Hematopoietic multipotent progenitor cell (in vitro differentiated cells): ENCODE measurements at regions not wholly inside any gene's neighbourhood (a gene's known extent, or its start where the extent isn't known, plus 50 kb on each side); places are given as distances from the start of the nearest gene placed in this dataset.

Source experiments
- DNase-seq, 3 donors: peaks; one replicate each; pipeline ENCODE4 v3.0.0-alpha.2; 2011 to 2015; ENCODE audit warnings: low read depth in 2 of 3, low spot score in 2 of 3

GRCh38 chr2:120401275-120402066, 55.5 kb downstream of the INHBB start:
- no peak for DNase-seq

DNA sequence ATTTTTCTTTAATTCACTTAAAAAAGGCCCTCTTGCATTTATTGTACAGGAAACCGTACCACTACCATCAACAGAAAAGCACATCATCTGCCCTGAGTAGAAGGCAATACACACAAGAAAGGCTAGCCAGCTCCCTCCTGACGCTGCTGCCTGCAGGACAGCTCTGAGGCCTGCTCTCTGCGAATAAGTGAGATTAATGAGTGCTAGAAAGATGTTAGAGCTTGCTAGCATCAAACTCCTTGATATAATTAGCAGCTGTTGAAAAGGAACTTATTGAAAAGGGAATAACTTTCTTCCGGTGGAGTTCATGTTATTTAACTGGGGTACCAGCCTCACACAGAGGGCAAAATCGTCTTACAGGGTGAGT, 56.1 kb downstream of the INHBB start:
- DNase-seq = no peak

DNA sequence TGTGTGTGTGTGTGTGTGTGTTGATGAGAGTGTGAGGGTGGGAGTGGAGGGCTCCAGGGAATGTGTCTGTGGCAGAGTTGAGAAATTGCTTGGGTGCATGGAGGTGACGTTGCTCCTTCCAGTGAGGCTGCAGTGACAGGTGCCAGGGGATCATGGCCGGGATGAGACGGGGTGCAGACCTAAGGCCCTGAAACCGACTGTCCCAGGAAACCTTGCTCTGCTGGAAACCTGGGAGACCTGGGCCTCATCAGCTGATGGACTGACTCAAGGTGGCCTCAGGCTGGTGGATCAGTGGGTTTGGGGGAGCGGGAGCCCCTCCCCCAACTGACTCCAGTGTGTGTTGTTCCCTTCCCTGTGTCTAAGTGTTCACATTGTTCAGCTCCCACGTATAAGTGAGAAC, 56.6 kb downstream of the INHBB start:
- DNase-seq = no peak

DNA sequence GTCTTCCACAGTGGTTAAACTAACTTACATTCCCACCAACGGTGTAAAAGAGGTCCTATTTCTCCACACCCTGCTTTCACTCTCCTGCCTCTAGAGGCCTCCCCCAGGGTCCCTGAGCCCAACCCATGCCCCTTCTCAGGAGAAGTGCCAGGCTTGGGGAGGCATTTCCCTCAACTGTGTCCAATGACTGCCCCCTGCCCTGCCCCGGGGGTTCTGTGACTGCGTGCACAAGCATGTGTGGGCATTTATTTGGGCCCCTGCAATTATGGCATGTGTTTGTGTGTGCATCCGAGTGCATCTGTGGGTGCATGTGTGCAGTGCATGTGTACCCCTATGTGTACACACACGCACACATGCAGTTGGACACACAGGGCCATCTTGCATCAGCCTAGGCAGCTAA, 57.3 kb downstream of the INHBB start:
- DNase-seq = no peak

DNA sequence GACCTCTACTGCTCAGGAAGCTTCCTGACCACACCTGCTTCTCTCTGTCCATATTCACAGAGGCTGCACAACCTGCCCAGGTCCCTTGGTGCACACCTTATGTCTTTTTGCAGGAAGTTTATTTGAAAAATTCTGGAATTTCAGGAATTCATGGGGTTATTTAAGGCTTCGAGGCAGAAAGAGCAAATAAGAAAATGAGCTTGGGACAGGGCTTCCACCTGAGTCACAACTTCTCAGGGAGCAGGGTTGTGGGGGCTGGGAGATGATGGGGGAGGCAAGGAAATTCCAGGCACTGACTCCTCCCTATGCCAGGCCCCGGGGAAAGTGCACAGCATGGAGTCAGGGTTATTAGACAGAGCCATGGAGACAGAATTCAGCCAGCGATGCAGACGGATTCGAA, 57.7 kb downstream of the INHBB start:
- no peak for DNase-seq

DNA sequence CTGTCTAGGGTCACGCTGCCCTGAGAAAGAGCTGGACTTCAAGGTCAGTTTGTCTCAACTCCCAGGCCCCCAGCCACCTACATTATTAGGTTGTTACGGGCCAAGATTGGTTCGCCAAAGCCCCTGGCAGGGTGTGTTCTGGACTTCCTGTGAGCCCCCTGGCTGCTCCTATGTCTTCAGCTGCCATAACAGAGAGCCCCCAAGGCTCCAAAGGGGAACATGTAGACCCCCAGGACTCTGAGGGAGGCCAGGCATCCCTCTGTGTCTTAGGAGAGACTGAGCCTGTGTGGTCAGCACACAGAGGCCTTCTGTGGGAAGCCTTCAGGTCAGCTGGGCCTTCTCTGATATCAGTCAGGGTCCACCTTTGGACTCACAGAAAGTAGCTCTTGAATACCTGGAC, 58.3 kb downstream of the INHBB start:
- DNase-seq = no peak

DNA sequence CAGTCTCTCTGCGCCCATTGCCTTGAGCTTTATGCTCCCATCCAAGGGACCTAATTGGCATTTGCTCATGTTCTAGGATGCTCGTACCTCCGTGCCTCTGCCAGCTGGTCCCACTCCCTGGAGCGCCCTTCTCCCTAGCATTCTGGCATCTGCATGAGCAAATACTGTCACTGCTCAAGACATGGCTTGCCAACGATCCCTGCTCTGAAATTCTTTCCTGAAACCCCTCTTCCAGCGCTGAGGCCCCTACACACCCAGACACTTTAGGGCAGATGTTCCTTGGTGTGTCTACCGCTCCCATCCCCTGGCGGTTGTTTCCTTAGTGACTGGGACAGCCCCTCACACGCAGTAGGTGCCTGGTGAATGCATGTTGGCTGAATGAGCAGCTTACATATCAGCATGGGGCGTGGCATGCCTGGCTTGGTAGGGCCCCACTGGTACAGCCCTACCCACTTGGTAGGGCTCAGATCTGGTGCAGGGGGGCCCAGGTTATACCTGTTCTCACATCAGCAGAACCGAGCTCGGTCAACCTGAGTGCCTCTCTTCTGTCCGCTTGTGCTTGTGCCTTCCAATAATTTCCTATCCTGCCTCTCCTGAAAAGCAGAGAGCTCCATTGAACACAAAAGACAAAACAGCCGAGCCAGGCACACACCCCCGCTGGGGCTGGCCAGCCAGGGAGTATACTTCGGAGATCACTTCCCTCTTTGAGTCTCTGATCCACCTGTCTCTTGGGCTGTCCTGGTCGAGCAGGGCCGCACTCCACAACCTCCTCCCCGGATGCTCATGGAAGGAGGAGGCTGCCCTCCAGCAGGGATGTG, 59.2 kb downstream of the INHBB start:
- no peak for DNase-seq

- no peak for DNase-seq
Observed at GRCh38 chr2:120405759-120406099, 59.8 kb downstream of the INHBB start.

- no peak for DNase-seq
Observed at GRCh38 chr2:120406566-120406965, 60.6 kb downstream of the INHBB start.

- no peak for DNase-seq
Observed at GRCh38 chr2:120410487-120410886, 64.6 kb downstream of the INHBB start.

- no peak for DNase-seq
Observed at GRCh38 chr2:120415060-120415459, 69.1 kb downstream of the INHBB start.

DNA sequence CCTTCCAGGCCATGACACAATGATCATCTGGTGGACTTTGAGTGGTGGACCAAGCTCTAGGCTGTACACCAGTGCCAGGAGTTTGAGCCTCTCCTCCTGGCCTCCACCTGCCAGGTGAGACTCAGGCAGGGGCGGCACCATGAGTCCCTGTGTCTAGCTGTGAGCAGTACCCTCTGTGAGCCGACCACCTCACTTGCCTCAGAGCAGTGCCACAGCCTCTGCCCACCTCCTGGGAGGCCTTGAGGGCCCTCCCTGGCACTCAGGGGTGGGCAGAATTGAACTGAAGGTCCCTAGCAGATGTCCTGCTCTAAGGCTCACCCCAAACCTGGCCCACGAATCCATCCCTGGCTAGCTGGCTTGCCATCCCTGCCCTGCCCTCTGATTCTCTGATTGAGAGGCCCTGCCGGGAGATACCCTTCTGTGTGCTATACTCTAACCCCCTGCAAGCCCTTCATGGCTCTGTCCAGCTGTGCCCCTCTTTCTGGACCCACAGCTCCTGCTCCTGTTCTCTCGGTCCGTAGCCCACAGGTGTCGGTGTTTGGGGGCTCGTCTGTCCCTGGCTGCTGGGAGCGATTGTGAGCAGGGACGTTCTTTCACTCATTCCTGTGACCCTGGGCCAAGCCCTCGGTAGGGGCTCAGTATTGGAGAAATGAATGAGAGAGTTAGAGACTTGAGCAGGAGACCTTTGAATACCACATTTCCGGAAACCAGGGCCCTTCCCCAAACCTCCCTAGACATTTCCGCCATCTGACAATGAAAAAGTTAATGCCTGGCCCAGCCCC, 70.0 kb downstream of the INHBB start:
- no peak for DNase-seq

DNA sequence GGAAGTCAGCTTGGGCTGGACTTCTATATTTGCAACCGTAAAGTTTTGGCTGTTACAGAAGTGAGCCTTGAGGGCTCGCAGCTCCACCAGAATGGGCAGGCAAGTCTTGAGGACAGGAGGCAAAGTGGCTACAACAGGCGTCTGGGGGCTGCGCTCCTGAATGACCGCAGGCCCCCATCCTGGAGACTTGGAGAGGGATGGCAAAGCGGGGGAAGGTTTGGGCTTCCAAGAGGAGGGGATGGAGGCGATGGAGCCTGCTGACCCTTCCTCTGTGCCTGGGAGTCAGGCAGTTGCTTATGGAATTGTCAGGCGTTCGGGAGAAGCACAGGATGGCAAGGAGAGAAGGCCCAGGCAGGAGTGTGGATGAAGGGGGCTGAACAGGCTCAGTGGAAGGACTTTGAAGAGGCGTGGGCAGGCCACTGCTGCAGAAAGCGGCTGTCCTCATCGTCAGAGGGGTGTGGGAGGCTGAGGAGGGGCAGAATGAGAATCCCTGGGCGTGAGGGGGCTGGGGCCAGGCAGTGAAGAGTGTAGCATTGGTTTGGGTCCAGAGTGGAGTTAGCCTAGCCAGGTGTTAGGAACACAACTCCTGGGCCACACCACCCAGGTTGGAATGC, 72.3 kb downstream of the INHBB start:
- no peak for DNase-seq

GRCh38 chr2:120419073-120419472, 73.1 kb downstream of the INHBB start:
- no peak for DNase-seq

- no peak for DNase-seq
Observed at GRCh38 chr2:120419955-120420354, 74.0 kb downstream of the INHBB start.

- DNase-seq = no peak
Observed at GRCh38 chr2:120421126-120421829, 75.3 kb downstream of the INHBB start.

DNA sequence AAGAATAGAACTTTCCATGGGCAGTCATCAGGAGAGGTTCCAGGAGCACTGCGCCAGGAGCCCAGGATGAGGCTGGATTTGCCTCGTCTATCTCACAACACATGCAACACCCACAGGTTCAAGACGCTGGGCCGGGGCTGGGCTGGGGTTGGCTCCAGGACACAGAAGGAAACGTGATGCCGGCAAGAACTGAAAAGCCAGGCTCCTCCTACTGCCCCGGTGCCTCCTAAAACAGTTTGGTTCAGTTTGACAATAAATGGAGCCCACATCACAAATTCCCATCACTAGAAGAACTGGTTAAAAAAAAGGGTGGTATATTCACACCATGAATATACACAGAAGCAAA, 75.9 kb downstream of the INHBB start:
- no peak for DNase-seq

DNA sequence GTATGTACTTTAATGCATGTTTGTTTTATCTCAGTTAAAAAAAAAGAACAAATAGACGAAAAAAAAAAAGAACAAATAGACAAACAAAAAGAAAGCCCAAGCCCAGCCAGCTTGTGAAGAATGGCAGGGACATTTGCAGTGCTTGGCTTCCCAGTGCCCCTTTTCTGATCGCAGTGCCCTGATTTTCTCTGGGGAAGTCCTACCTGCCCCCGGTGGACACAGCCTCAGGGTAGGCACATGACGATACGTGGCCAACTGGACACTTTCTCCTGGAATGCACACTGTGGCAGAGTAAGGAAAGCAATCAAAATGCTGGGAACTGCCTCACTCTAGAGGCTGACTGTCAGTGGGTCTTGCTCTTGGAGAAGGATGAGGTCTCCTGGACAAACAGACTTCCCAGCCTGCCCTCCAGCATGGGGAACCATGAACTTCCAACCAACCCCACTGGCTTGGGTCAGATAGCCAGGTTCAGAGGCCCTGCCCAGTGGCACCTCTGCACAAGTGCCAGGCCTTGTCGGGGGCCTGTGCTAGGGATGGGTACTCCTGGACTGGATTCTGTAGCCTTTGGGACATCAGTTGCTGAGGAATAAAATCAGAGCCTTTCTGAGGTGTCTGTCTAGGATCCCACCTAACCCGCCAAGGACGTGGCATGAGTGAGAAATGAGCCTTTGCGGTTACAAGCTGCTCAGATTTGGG, 76.7 kb downstream of the INHBB start:
- no peak for DNase-seq

DNA sequence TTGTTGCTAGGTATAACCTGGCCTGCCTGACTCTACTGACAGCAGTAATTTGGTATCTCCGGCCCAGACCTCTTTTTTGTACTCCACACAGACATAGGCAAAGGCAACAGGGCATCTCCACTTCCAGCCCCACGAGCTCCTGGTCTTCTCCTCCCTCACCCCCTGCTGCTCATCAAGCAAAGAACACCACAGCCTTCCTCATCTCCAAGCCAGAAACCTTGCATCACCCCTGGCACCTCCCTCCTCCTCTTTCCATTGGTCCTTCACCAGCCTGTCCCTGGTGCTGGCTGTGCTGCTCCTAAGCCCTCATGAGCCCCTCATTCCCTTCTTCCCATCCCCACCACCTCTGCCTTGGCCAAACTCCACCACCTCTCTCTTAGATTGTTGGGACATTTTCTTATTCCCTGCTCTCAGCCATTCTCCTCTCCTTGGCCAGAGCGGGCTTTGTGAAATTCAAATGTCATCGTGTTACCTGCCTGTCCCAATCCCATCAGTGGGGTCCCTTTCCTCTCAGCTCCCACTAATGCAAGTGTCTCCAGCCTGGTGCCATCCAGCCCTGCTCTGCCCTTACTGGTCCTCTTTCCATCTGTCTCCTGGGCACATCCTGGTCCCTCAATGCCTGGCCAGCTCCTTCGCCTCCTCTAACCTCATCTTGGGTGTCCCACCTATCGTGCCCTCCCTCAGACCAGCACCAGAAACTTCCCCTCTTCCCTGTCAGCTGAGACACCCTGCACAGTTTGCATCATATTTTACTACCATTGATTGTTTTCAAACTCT, 77.4 kb downstream of the INHBB start:
- no peak for DNase-seq
